ENCODE measurements at regions not wholly inside any gene's neighbourhood (a gene's known extent, or its start where the extent isn't known, plus 50 kb on each side); places are given as distances from the start of the nearest gene placed in this dataset.

DNA sequence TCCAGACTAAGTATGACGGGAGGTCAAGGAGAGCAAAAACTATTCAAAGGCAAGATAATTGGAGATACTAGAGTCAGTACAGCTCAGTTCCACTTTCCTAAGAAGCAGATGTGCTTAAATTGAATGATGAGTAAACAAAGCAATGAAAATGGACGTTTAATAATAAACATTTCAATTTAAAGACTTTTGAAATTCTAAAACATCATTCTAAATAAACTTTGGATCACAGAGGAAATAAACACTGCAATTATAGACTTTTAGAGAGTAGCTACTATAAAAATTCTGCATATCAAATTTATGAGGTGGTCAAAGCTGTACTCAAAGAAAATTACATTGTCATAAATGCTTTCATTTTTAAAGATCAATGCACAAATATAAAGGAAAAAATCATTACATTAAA lies 418.3 kb downstream of the GPAM start:
- no peak for FAIRE-seq
- DNase-seq (ENCODE audit: extremely low spot score, insufficient read length, low read depth), result no peak

DNA sequence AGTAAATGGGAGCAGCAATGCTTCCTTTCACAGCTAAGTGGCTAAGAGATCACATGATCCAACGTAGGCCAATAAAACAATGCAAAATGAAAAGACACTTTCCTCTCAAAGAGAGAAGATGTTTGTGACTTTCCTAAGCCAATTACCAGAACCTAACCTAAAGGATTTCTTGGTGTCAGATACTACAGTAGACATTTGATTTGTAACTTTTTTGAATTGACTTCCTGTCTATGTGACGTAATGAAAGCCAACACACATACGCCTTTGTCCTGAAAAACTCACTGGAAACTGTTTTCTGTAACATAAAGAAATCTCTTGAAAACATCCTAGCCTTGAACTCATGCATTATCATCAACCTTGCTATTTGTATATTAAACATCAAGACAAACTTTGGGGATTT lies 417.1 kb downstream of the GPAM start:
- no peak for DNase-seq (ENCODE audit: extremely low spot score, insufficient read length, low read depth)
- FAIRE-seq, result no peak

DNA sequence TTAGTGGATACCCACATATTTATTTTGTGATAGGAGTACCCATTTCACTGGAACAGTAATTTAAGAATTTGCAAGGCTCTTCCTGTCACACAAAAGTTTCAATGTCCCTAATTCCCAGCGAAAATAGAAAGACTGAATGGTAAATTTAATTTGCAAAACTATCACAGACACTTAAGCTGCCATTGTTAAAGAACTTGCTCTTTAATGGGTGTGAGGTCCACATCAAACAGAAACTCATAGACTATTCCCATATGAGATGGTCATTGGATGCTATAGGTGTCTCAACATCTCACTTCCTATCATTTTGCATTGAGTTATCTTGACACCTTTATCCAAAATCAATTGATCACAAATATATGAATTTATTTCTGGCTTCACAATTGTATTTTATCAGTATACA lies 415.9 kb downstream of the GPAM start:
- DNase-seq (ENCODE audit: extremely low spot score, insufficient read length, low read depth), result no peak
- FAIRE-seq, result no peak

DNA sequence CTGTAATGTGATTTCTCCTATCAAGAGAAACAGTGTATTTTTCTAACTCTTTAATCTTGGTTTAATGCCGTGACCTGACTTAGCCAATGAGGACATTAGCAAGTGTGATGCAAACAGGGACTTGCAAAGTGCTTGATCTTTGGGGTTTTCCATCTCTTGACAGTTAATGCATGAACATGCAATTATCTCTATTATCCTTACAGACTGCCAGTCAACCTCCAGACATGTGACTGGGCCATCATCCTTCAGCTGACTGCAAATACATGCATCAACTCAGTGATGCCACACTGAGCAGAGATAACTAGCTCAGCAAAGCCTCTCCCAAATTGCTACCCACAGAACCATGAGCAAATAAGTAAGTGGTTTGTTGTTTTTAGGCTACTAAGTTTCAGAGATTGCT lies 409.6 kb downstream of the GPAM start:
- FAIRE-seq, result no peak
- DNase-seq (ENCODE audit: extremely low spot score, insufficient read length, low read depth), result no peak

DNA sequence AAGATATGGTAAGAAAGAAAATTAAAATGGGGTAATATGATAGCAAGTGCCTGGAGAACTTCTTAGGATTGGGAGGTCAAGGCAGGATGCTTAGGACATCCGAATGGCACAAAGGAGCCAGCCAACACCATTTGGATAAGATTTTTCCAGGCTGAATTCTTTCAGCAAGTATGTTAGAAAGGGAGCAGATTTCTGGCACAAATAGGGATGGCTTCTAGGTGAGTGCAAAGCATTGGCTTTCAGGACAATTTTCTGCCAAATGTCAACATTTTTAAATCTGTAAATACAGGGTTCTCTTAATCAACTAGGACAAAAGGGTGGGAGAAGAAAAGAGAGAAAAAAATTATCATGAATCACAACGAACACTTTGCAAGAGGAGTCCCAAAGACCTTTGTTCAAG lies 409.1 kb downstream of the GPAM start:
- DNase-seq (ENCODE audit: extremely low spot score, insufficient read length, low read depth) (no peak), FAIRE-seq (no peak)

DNA sequence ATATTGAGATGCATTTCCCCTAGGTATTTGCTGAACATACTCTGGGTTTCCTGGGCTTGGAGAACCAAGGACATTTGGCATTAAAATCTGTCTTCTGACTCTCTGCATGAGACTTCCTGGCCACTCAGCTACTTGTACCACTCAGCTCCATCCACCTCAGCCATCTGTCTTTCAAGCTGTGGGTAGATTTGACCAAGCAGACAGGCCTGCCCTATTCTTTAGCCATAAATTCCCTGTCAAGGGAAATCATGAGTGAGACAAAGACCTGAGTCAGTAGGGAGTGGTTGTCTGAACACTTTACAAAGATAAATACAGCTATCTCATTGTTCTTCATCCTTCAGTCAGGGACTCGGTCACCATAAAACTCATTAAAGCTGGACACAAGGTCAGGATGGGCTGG lies 399.1 kb downstream of the GPAM start:
- DNase-seq (ENCODE audit: extremely low spot score, insufficient read length, low read depth), result no peak

DNA sequence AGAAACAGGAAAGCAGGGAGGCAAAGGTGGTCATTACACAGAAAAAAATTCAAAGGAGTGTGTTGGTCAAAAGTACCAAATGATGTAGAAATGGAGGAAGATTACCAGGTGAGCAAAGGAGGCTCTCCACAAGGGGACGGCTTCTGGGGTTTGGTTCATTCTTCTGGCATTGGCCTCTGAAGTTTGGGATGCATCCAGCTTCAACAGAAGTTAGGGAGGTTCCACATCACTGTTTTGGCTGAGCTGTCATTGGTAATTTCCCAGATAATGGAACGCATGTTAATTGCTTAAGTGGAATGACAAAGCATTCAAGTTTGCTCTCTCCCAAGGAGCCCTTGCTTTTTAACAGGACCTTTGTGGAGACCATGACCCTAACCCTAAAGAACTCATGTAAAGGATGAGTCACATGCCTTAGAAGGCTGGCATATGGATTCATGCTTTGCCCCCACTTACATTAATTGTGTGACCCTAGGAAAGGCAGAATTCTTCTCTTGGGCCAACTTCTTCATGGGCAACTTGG lies 398.6 kb downstream of the GPAM start:
- FAIRE-seq (no peak), DNase-seq (ENCODE audit: extremely low spot score, insufficient read length, low read depth) (no peak)

More for the DNA sequence above, 399.1 kb downstream of the GPAM start:
- FAIRE-seq, result no peak

DNA sequence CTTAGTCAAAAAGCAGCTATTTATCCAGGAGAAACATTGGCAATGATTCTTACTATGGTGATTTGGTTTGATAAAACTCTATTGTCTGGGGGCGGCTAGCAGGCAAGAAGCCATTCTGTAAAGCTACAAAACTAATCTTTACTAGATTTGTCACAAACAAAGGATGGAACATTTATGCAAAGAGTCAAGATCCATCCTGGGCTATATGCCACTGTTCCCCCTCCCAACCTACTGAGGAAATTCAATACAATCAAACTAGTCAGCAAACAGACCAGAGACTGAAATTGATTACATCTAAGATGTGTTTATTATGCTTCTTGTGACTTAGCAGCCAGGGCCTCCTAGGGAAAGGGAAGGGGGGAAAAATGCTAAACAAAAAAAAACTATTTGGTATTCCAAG lies 397.6 kb downstream of the GPAM start:
- DNase-seq (ENCODE audit: extremely low spot score, insufficient read length, low read depth) (no peak), FAIRE-seq (no peak)

DNA sequence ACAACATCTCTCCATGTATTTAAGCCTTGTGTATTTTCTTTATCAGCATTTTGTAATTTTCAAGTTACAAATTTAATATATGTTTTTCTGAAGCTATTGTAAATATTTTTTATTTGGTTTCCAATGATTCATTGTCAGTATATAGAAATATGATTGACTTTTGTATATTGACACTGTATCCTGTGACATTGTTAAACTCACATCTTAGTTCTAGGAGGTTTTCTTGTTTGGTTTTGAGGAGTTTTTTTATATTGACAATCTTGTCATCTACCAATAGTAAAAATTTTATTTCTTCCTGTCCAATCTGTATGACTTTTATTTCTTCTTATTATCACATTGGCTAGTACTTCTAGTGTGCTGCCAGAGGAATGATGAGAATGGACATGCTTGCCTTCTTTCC lies 393.7 kb downstream of the GPAM start:
- FAIRE-seq, result no peak

DNA sequence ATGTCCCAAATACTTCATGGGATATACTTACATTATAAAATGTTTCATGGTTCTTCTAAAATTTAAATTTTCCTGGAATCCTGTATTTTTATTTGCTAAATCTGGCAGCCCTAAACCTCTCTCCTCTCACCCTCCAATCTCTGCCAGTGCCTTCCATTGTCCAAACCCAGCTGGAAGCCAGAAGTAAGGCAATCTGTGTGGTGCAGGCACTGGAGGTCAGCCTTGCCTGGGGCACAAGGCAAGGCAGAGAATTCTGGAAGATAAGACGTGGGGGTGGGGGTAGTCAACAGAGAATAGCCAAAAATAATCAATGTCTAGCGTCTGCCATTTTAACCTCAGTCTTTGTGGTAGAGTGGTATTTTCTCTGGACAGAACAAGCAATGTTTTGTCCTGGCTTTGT lies 381.7 kb downstream of the GPAM start:
- DNase-seq (ENCODE audit: extremely low spot score, insufficient read length, low read depth), result no peak

More for the DNA sequence above, 393.7 kb downstream of the GPAM start:
- DNase-seq (ENCODE audit: extremely low spot score, insufficient read length, low read depth), result no peak

DNA sequence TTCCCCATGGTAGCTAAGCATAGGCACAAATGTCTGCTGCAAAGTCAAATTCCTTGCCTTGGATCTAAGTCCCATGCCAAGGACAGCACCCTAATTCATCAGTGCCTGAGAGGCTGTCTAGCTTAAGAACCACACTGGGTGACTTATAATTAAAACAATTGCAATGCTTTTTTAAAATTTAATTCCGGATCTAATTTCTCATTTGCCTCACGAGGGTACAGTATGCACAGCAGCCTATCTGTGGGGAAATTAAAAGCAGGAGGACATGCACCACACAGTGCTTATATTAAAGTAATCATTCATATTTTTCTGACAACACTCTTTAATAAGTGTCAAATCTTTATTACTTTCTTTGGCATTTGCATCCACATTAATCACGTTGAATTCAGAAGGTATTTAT lies 378.8 kb downstream of the GPAM start:
- no peak for FAIRE-seq
- DNase-seq (ENCODE audit: extremely low spot score, insufficient read length, low read depth), result no peak

More for the DNA sequence above, 381.7 kb downstream of the GPAM start:
- no peak for FAIRE-seq

DNA sequence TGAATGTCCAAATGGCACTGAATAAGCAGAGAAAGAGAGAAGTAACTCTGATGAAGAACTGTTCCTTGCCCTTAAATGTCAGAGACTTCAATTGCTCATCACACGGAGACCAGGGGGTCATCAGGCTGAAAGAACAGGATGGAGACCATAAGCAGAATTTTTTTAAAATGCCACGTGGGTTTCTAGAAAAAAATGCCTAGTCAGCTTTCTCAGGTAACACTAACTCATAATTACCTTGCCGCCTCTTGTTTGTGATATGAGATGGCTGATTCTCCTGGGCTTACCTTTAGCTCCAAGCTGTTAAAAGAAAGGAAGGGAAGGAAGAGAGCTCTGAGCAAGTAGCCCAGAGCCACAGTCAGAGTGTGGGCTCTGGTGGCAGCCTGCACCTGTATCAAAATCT lies 372.0 kb downstream of the GPAM start:
- FAIRE-seq (no peak), DNase-seq (ENCODE audit: extremely low spot score, insufficient read length, low read depth) (no peak)

DNA sequence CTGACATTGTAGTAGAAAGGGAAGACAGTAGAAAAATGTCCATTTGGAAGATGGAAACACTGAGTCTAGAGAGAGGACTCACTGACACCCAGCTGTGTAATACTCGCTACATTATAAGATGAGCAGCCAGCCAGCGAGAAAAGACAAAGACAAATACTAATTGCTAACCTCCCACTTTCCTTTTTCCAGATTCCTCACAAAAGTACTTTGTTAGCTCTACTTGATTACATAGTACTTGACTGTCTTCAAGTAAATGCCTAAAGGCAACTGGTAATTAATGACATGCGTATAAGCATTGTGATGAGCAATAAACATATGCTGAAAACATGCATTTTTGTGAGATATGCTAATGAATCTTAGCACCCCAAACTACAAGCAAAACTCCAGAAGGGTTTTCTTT lies 363.1 kb downstream of the GPAM start:
- FAIRE-seq, result no peak
- no peak for DNase-seq (ENCODE audit: extremely low spot score, insufficient read length, low read depth)

DNA sequence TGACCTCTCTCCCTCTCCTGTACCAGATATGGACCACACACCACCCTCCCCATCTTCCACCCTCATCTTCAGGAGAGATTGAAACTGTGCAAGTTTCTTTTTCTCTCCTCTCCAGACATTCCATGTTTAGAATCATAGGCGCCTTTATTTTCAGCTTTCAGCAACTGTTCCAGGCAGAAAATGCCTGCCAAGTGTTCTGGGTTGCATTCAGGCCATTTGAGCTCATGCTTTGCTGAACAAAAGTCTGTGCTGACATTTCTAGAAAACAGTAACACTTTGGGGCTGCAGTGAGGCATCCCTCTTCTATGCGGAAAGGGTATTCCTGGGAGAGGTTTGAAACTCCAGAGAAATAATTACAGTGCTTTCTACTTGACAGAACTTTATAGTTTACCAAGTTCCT lies 361.7 kb downstream of the GPAM start:
- FAIRE-seq (no peak), DNase-seq (ENCODE audit: extremely low spot score, insufficient read length, low read depth) (no peak)

DNA sequence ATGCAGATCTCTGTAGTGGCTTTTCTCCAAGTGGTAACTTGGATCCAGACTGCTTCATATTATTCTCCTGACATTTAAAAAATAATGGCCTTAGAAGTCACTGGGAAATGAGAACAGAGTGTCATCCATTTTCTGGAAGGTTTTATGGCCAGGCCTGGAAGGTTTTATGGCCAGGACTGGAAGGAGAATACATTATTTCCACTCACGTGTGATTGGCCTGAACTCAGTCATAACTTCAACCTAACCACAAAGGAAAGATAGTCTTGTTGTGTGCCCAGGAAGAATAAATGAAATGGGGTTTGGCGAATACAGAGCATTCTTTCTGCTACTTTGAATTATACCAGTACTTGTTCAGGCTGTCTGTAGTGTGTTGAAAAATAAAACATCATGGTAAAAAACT lies 360.9 kb downstream of the GPAM start:
- FAIRE-seq, result no peak
- DNase-seq (ENCODE audit: extremely low spot score, insufficient read length, low read depth), result no peak

DNA sequence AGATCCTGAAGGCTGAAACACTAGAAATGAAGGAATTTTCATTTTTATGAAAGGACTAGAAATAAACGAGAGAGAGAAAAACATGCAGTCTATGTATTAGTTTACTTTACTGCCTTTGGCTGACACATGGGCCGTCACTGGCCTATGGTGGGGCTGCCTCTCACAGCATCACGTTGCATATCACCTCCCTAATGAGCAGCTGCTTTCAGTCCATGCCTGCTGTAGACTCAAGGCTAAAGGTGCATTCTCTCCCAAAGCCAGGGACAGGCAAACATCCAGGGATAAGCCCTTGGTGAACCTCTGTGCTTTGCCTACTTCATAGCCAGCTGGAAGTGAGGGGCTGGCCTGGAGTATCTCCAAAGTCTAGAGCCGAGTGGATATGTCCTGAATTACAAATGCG lies 359.4 kb downstream of the GPAM start:
- no peak for DNase-seq (ENCODE audit: extremely low spot score, insufficient read length, low read depth)
- FAIRE-seq, result no peak

DNA sequence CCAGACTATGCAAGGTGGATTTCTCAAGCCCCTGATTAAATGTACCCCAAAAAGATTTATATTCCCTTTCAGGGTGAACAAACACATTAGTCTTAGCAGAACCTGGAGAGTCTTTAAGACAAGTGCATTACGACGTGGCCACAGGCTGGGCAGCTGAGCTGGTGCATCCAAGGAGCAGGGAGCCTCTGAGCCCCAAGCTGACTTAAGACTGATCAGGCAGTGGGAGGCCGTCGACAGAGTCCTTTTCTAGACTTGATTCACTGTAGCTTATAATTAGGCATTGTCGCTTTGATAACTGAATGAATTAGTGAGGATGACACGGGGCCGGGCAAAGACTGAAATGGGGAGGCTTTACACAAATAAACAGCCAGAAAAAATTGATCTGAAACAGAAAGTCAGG lies 353.2 kb downstream of the GPAM start:
- DNase-seq (ENCODE audit: extremely low spot score, insufficient read length, low read depth) (no peak), FAIRE-seq (no peak)

DNA sequence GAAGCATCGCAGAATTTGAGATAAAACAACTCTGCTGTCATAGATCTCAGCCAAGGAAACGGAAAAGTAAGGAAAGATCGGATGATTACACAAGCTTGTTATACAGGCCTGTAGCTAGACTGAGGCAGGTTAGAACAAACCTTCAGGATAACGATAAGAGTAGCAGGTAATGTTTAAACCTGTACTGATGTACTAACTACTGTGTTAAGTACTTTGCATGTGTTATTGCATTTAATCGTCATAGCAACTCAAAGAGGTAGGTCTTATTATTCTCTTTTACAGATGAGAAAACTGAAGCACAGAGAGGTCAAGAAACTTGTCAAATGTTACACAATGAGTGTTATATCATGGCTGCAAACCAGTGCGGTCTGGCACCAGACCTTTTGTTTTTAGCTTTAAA lies 352.5 kb downstream of the GPAM start:
- DNase-seq (ENCODE audit: extremely low spot score, insufficient read length, low read depth) (no peak), FAIRE-seq (no peak)

DNA sequence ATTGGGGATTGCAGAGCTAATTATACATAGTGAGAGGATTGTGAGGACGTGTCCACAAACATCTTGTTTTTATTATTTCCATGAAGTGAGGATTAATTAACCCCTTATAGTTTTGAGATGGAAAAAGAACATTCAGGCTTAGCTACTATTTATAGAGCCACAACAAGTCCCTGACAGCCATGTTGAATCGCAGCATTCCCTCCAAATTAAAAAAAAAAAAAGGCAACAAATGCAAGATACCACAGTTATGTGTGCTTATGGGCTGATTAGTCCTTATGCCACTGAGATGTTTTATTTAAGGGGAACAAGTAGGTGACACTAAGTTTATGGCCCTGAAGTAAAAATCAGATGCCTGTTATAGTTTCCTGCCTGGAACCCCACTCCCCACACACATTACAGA lies 350.3 kb downstream of the GPAM start:
- FAIRE-seq, result no peak
- no peak for DNase-seq (ENCODE audit: extremely low spot score, insufficient read length, low read depth)

DNA sequence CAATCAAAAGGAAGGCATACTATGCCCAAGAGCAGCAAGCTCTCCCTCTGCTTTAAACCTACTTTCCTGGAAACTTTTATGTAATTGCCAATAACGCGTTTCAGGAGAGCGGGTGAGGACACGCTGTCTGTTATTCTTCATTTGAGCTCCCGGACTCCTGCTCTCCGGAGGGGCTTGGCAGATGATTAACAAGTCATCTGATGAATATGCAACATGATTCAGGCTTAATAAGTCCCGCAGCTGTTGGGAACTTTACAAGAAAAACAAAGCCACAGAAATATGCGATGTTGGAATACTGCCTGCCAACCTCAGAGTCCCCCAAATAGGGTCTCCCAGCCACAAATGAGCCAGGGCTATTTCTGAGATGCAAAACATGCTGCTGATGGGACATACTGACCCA lies 348.0 kb downstream of the GPAM start:
- FAIRE-seq (no peak), DNase-seq (ENCODE audit: extremely low spot score, insufficient read length, low read depth) (no peak)

DNA sequence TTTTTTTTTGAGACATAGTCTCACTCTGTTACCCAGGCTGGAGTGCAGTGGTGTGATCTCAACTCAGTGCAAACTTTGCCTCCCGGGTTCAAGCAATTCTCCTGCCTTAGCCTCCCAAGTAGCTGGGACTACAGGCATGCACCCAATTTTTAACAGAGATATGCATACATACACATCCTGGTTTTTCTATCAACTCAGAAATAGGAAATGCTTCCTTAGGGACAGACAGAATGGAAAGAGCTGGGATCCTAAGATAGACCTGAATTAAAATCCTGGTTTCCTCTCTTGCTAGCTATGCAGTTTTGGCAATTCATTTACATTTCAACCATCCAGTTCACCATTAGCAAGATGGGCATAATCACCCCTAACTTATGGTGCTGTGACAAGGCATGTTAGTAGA lies 347.5 kb downstream of the GPAM start:
- FAIRE-seq, result no peak

DNA sequence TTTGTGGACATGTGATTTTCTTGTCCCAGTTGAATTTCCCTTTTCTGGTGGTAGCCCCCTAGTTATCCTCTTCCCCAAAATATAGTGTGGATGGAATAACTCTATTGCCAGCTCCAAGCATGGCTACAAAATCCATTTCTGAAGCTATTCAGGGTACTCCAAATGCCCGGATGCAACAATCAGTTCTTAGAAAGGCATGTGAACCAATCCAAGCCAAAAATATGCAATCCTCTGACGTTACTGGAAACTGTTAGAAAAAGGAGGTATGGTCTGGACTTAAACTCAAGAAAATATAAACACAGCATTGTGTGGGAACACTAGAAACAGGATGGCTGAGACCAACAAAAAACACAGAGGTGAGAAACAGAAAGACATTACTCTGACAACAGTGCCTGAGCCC lies 347.0 kb downstream of the GPAM start:
- DNase-seq (ENCODE audit: extremely low spot score, insufficient read length, low read depth) (no peak), FAIRE-seq (no peak)

More for the DNA sequence above, 347.5 kb downstream of the GPAM start:
- DNase-seq (ENCODE audit: extremely low spot score, insufficient read length, low read depth), result no peak

DNA sequence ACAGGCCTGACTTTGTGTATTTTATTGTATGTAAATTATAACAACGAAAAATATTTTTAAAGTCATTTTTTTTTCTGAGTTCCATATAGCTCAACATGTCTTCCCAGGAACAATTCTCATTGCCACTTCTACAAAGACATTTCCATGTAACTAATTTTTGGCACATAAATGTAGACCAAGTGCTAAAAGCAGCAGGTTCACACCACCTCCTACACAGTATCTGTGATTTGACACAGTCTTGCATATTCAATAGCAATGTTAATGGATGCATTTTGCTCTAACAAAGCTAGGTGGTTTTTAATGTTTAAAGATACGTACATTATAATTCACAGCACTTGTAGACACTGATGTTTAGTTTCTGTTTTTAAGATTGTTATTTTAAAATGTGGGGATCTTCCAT lies 346.5 kb downstream of the GPAM start:
- FAIRE-seq, result no peak
- no peak for DNase-seq (ENCODE audit: extremely low spot score, insufficient read length, low read depth)
